Hematopoietic multipotent progenitor cell treated with erythropoietin and hydrocortisone succinate and interleukin-3 and kit ligand, for 8 days (in vitro differentiated cells): ENCODE measurements at regions not wholly inside any gene's neighbourhood (a gene's known extent, or its start where the extent isn't known, plus 50 kb on each side); places are given as distances from the start of the nearest gene placed in this dataset.

Experiments used
- DNase-seq: peaks from one replicate; pipeline ENCODE4 v3.0.0-alpha.2; 2015

GRCh38 chr4:41466249-41466648 is 71.7 kb upstream of the LIMCH1 start:
- no peak for DNase-seq

DNA sequence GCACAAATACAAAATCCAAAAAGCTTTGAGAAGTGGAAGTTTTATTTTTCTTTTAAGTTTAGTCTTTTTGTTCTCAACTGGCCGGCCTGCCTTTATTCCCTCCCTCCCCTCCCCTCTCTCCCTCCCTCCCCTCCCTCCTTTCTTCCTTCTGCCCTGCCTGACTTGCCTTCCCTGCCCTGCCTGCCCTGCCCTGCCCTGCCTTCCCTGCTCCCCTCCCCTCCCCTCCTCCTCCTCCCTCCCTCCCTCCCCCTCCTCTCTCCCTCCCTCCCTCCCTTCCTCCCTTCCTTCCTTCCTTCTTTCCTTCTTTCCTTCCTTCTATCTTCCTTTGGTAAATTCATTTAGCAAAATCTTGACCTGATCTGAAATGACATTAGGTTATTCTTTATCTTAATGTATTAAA is 69.8 kb upstream of the LIMCH1 start:
- no peak for DNase-seq

DNA sequence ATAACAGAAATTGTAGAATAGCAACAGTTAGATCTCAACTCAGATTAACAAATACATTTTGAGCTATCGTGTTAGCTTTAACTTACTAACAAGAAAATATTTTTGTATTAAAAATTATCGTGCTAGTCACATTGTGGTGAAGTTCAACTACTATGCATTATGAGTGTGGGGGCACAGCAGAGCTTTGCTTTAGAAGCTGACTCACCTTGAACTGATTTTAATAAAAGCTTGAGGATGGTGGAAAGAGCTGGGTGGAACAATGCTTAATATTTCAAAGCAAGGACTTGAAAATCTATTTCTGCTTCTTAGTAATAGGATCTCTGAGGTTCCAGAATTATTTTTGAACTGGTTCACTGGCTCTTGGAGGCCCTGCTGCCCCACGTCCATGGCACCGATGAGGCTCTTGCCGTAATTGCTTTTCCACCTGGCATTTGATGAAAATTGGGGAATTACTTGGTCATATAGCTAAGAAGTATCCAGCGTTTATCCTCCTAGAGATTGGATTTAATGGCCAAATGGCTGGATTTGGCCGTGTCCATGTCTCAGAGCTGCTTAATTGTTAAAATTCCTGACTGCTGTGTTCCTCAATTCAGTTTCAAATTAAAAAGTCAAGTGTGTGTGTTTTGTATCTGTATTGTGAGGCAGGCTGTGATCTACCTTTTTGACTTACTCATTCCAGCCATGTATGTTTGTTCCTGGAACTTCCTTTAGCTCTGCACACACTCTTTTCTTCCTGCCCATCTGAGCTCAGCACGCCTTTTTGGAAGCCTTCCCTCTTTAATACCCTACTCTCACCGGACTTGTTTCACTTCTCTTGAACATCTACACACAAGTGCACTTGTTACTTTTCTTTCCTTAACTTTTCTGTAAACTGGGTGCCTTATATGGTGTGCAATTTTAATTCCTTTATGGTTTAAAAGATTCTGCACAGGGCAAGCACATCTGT is 66.6 kb upstream of the LIMCH1 start:
- DNase-seq: no peak

- DNase-seq: no peak
These were observed 65.9 kb upstream of the LIMCH1 start for GRCh38 chr4:41472081-41472480.

DNA sequence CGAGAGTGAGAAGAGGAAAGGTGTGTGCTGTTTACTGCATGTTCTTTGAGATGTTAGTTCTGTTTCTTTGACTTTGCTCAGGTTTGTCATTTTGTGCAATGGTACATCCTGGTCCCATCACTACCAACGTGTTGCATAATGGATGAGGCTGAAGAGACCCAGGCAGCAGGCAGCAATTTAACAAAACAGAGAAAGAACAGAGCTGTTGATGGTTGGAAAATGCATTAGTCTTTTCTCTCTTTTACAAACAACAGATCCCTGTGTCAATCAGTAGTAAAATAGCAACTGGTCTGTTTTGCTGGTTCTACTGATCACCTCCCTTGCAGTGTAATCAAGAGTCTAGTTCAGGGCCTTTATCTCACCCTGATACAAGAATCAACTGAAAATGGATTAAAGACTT is 64.8 kb upstream of the LIMCH1 start:
- no peak for DNase-seq

DNA sequence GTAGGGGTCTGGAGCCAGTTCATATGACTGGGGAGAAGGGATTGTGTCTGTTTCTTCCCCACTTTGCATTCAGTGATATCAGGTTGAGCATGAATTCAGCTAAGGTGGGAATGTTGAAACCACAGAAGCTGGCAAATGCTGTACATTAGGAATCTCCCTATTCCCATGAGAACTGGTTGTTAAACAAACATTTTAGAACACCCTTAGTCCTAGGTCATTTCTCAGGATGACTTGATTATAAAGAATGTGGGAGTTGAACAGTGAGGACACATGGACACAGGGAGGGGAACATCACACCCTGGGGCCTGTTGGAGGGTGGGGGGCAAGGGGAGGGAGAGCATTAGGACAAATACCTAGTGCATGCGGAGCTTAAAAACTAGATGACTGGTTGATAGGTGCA is 62.6 kb upstream of the LIMCH1 start:
- no peak for DNase-seq

- DNase-seq: no peak
These were observed 61.6 kb upstream of the LIMCH1 start for GRCh38 chr4:41476310-41476885.

- DNase-seq: no peak
These were observed 60.6 kb upstream of the LIMCH1 start for GRCh38 chr4:41477181-41477905.

DNA sequence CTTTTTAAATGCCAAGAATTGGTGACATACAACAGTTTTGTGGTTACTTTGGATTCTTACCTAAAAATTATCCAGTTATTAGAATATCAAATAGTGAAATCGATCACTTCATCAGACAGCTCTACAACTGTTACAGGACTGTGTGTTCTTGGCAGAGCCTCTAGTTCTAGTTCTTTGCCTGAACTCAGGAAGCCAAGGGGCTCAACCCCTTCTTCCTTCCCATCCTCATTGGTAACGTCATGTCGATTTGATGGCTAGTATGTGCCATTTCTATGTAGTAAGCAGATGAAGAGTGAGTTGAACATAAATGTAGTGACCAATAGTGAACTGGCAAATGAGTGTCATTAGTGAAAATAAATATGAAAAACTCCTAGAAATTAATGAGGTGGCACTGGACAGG is 59.4 kb upstream of the LIMCH1 start:
- DNase-seq: no peak

DNA sequence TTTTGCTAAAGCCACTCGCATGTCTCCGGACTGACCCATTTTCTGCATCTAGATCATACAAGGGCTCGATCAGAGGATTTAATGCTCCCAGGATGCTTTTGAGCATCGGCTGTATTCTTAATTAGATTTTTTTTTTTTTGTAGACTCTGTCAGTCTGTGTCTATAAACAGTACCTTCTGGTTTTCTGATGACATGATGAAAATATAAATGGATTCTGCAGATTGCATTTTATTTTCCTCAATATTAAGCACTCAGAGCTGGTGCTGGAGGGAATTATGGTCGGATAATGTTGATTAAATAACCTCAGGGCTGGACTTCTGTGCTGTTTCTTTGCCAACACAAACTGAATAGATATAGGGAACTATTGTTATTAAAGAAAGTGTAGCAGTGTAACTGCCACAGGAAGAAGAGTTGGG is 57.1 kb upstream of the LIMCH1 start:
- no peak for DNase-seq

DNA sequence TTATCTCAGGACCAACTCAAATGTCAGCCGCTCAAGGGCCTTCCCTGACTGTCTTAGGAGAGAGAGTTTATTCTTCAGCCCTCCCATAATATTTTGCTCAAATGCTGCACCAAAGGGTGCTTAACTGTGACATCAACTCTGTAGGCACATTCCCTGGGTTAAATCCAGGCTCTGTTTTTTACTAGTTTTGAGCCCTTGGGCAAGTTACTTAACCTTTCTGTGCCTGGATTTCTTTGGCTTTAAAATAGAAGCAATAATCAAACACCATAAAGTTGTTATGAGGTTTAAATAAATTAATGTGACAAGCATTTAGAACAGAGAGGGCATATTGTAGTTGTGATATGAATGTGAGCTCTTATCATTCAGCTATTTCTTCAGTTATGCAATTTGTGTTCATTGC is 54.2 kb upstream of the LIMCH1 start:
- no peak for DNase-seq

GRCh38 chr4:41485041-41485440 is 52.9 kb upstream of the LIMCH1 start:
- no peak for DNase-seq

DNA sequence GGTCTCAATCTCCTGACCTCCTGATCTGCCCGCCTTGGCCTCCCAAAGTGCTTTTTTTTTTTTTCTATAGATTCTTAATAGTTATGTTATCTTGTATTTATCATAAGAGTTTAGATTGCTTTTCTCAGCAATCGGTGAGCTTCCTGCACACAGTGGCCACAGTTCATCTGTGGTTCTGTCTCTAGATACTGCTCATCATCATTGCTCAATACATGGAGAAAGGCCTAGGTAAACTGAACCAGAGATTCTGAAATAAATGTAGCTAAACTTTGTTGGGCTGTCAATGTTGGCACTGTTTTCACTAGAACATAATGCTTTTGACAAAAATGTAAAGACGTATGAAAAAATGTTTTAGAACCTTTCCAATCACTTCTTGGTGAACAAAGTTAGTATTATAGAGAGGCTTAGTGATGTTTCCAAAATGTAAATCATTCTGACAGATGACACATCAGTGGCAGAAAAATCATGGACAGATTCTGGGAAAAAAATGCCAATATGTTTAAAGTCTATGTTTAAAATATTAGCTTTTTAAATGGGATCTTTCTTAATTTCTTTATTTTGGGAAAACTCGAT is 50.0 kb upstream of the LIMCH1 start:
- no peak for DNase-seq
